CD4-positive, CD25-positive, alpha-beta regulatory T cell (primary cell): ENCODE measurements at regions not wholly inside any gene's neighbourhood (a gene's known extent, or its start where the extent isn't known, plus 50 kb on each side); places are given as distances from the start of the nearest gene placed in this dataset.

Experiments used
- ATAC-seq, 2 donors: fragments of 150-1000 bp; cut with Tn5 transposase; one replicate each; pipeline ENCODE4 v1.10.0; 2021; ENCODE audit warnings: low read depth in 2 of 2, moderate number of reproducible peaks in 2 of 2, moderate library complexity in 1 of 2
- DNase-seq, 3 donors: peaks; one replicate each; pipeline versions ENCODE4 v3.0.0 to v3.0.0-alpha.2; 2012 to 2022; ENCODE audit warnings: mixed read lengths in 1 of 3
- H3K27ac ChIP-seq: one replicate; pipeline ENCODE4 v1.7.0; 2013; ENCODE audit warnings: mild to moderate bottlenecking, low read length; ENCODE audit not compliant: insufficient read depth, poor library complexity, severe bottlenecking
- H3K27me3 ChIP-seq: one replicate; pipeline ENCODE4 v1.7.0; 2013; ENCODE audit warnings: low read length; ENCODE audit not compliant: control insufficient read depth, insufficient read depth
- H3K36me3 ChIP-seq: one replicate; pipeline ENCODE4 v1.7.0; 2013; ENCODE audit warnings: mild to moderate bottlenecking, low read length, moderate library complexity; ENCODE audit not compliant: control insufficient read depth, insufficient read depth
- H3K4me1 ChIP-seq: 2 replicates; pipeline ENCODE4 v1.7.0; 2013; ENCODE audit warnings: mild to moderate bottlenecking, low read length; ENCODE audit not compliant: insufficient read depth, control insufficient read depth, poor library complexity, severe bottlenecking
- H3K4me3 ChIP-seq: one replicate; pipeline ENCODE4 v1.7.0; 2013; ENCODE audit warnings: low read depth, mild to moderate bottlenecking, low read length, moderate library complexity
- H3K9me3 ChIP-seq, 2 experiments: 1 replicate in 1 of 2; 2 replicates in 1 of 2; pipeline ENCODE4 v1.7.0; 2013; ENCODE audit warnings: low read length in 2 of 2, mild to moderate bottlenecking in 1 of 2, moderate library complexity in 1 of 2; ENCODE audit not compliant: control insufficient read depth in 2 of 2
- H3K27ac Mint-ChIP-seq, 3 donors: one replicate each; pipeline ENCODE4 v1.8.0; 2020 to 2022; ENCODE audit warnings: mild to moderate bottlenecking in 3 of 3, mixed read lengths in 3 of 3, moderate library complexity in 2 of 3
- H3K27me3 Mint-ChIP-seq: one replicate; pipeline ENCODE4 v1.8.0; 2022; ENCODE audit warnings: mild to moderate bottlenecking, mixed read lengths
- H3K36me3 Mint-ChIP-seq: one replicate; pipeline ENCODE4 v1.8.0; 2020; ENCODE audit warnings: mixed read lengths
- H3K4me1 Mint-ChIP-seq, 4 donors: one replicate each; pipeline ENCODE4 v1.8.0; 2020 to 2022; ENCODE audit warnings: mixed read lengths in 4 of 4, mild to moderate bottlenecking in 1 of 4
- H3K4me3 Mint-ChIP-seq, 4 donors: one replicate each; pipeline ENCODE4 v1.8.0; 2020 to 2022; ENCODE audit warnings: mild to moderate bottlenecking in 4 of 4, mixed read lengths in 4 of 4, moderate library complexity in 3 of 4
- H3K9me3 Mint-ChIP-seq, 7 donors: one replicate each; pipeline ENCODE4 v1.8.0; 2020 to 2022; ENCODE audit warnings: mixed read lengths in 7 of 7, mild to moderate bottlenecking in 3 of 7, moderate library complexity in 2 of 7

- no peaks in the 10 kb centered on the region for H3K9me3 ChIP-seq
- H3K27ac ChIP-seq, result no peak overlapping the region
- H3K27me3 Mint-ChIP-seq, result no peaks in the 10 kb centered on the region
- no peaks in the 10 kb centered on the region for H3K36me3 Mint-ChIP-seq
- no peaks in the 10 kb centered on the region for H3K4me1 ChIP-seq
- no peaks in the 10 kb centered on the region for H3K27me3 ChIP-seq
- H3K4me3 Mint-ChIP-seq, result no peak overlapping the region
- H3K4me3 ChIP-seq, result no peak overlapping the region
- no peak overlapping the region for H3K27ac Mint-ChIP-seq
- ATAC-seq (no peak), DNase-seq (no peak)
- peaks cover 0 to 10% (median 3%) of the 10 kb centered on the region in 7 donors for H3K9me3 Mint-ChIP-seq
- no peaks in the 10 kb centered on the region for H3K4me1 Mint-ChIP-seq
- H3K36me3 ChIP-seq, result no peaks in the 10 kb centered on the region
Measured at GRCh38 chr7:41475801-41476459, 227.0 kb downstream of the INHBA start.

GRCh38 chr7:41472427-41473125 lies 230.3 kb downstream of the INHBA start:
- no peak overlapping the region for H3K4me3 ChIP-seq
- Mint-ChIP-seq H3K4me3 (no peak overlapping the region), H3K4me1 (no peaks in the 10 kb centered on the region)

GRCh38 chr7:41470081-41470480 lies 232.8 kb downstream of the INHBA start:
- peaks cover 0 to 10% (median 3%) of the 10 kb centered on the region in 7 donors for H3K9me3 Mint-ChIP-seq
- H3K36me3 ChIP-seq, result no peaks in the 10 kb centered on the region
- H3K4me3 ChIP-seq, result no peak overlapping the region
- no peaks in the 10 kb centered on the region for H3K36me3 Mint-ChIP-seq
- H3K27me3 Mint-ChIP-seq, result no peaks in the 10 kb centered on the region
- H3K4me3 Mint-ChIP-seq, result no peak overlapping the region
- no peaks in the 10 kb centered on the region for H3K27me3 ChIP-seq
- no peaks in the 10 kb centered on the region for H3K4me1 ChIP-seq
- ATAC-seq (no peak), DNase-seq (no peak)
- H3K9me3 ChIP-seq, result no peaks in the 10 kb centered on the region
- no peak overlapping the region for H3K27ac ChIP-seq
- no peak overlapping the region for H3K27ac Mint-ChIP-seq
- H3K4me1 Mint-ChIP-seq, result no peaks in the 10 kb centered on the region

More at GRCh38 chr7:41472427-41473125, 230.3 kb downstream of the INHBA start:
- Histone ChIP-seq H3K9me3 (no peaks in the 10 kb centered on the region), H3K27ac (no peak overlapping the region), H3K27me3 (no peaks in the 10 kb centered on the region), H3K36me3 (no peaks in the 10 kb centered on the region), H3K4me1 (no peaks in the 10 kb centered on the region)
- H3K9me3 Mint-ChIP-seq, result peaks cover 0 to 5% (median 3%) of the 10 kb centered on the region in 7 donors
- H3K36me3 Mint-ChIP-seq, result no peaks in the 10 kb centered on the region
- no peak for ATAC-seq
- peak overlapping the region in 1 of 3 donors; percentile 32 for H3K27ac Mint-ChIP-seq
- no peak for DNase-seq
- H3K27me3 Mint-ChIP-seq, result no peaks in the 10 kb centered on the region

DNA sequence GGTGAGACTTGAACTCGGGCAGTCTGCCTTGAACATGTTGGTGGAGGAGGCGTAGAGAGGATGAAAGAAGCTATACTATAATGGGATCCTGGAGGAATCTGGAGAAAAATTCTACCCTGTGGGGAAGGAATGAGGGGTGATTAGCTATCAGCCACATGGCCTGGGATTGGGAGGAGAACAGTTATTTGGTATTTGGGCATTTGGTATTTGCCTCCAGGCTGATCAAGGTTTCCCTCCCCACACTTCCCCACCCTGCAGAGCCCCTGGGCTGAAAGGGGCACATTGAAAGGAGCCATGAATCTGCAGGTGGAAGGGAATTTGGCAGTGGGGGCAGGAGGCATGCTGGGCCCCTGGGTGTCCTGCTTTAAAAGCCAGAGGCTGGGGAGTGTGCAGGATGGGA lies 235.3 kb downstream of the INHBA start:
- no peaks in the 10 kb centered on the region for H3K9me3 ChIP-seq
- H3K27ac ChIP-seq, result no peak overlapping the region
- Mint-ChIP-seq H3K9me3 (peaks cover 3 to 12% (median 5%) of the 10 kb centered on the region in 7 donors), H3K4me3 (no peak overlapping the region), H3K27me3 (no peaks in the 10 kb centered on the region), H3K27ac (no peak overlapping the region), H3K4me1 (no peaks in the 10 kb centered on the region), H3K36me3 (no peaks in the 10 kb centered on the region)
- ATAC-seq (no peak), DNase-seq (no peak)
- no peaks in the 10 kb centered on the region for H3K4me1 ChIP-seq
- no peaks in the 10 kb centered on the region for H3K27me3 ChIP-seq
- no peaks in the 10 kb centered on the region for H3K36me3 ChIP-seq
- H3K4me3 ChIP-seq, result no peak overlapping the region

- no peaks in the 10 kb centered on the region for H3K27me3 ChIP-seq
- ATAC-seq (no peak), DNase-seq (no peak)
- Mint-ChIP-seq H3K36me3 (no peaks in the 10 kb centered on the region), H3K9me3 (peaks cover 3 to 13% (median 5%) of the 10 kb centered on the region in 7 donors), H3K27me3 (no peaks in the 10 kb centered on the region), H3K4me3 (no peak overlapping the region), H3K27ac (peak overlapping the region in 1 of 3 donors; percentile 86), H3K4me1 (no peaks in the 10 kb centered on the region)
- H3K9me3 ChIP-seq, result no peaks in the 10 kb centered on the region
- no peak overlapping the region for H3K27ac ChIP-seq
- no peaks in the 10 kb centered on the region for H3K36me3 ChIP-seq
- H3K4me1 ChIP-seq, result no peaks in the 10 kb centered on the region
- H3K4me3 ChIP-seq, result no peak overlapping the region
Measured at GRCh38 chr7:41466760-41467384, 236.0 kb downstream of the INHBA start.

DNA sequence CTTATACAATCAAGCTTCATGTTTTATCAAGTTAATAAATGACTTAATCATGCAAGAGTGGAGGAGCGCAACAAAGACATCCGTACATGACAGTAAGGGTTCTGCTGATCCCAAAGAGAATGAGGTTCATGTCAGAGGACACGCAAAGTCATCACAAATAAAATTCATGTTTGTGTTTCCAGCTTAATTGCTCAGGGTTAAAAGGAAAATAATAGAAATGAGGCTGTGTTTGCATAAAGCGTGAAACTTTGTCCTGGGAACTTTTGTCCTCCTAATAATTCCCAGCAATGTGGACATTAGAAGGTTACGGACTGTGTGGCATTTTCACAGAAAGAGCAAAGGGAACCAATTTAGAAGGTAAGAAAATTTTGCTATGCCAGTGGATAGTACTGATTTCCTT lies 237.3 kb downstream of the INHBA start:
- Histone ChIP-seq H3K9me3 (no peaks in the 10 kb centered on the region), H3K36me3 (no peaks in the 10 kb centered on the region), H3K27ac (no peak overlapping the region), H3K4me1 (no peaks in the 10 kb centered on the region), H3K27me3 (no peaks in the 10 kb centered on the region), H3K4me3 (no peak overlapping the region)
- ATAC-seq, result no peak
- Mint-ChIP-seq H3K36me3 (no peaks in the 10 kb centered on the region), H3K4me1 (no peaks in the 10 kb centered on the region), H3K9me3 (peaks cover 1 to 10% (median 8%) of the 10 kb centered on the region in 7 donors), H3K27me3 (no peaks in the 10 kb centered on the region), H3K27ac (no peak overlapping the region), H3K4me3 (no peak overlapping the region)
- no peak for DNase-seq

- Histone ChIP-seq H3K4me1 (no peaks in the 10 kb centered on the region), H3K27ac (no peak overlapping the region), H3K4me3 (no peak overlapping the region), H3K9me3 (peaks cover 0 to 2% of the 10 kb centered on the region in 2 experiments), H3K36me3 (no peaks in the 10 kb centered on the region), H3K27me3 (no peaks in the 10 kb centered on the region)
- H3K9me3 Mint-ChIP-seq, result peaks cover 1 to 10% (median 8%) of the 10 kb centered on the region in 7 donors
- H3K4me3 Mint-ChIP-seq, result no peak overlapping the region
- H3K36me3 Mint-ChIP-seq, result no peaks in the 10 kb centered on the region
- ATAC-seq (no peak), DNase-seq (no peak)
- no peaks in the 10 kb centered on the region for H3K4me1 Mint-ChIP-seq
- H3K27me3 Mint-ChIP-seq, result no peaks in the 10 kb centered on the region
- no peak overlapping the region for H3K27ac Mint-ChIP-seq
Measured at GRCh38 chr7:41463770-41464470, 239.0 kb downstream of the INHBA start.
